IPS-18a (cell line): ENCODE measurements at regions not wholly inside any gene's neighbourhood (a gene's known extent, or its start where the extent isn't known, plus 50 kb on each side); places are given as distances from the start of the nearest gene placed in this dataset.

Source experiments
- H3K27ac ChIP-seq: one replicate; pipeline ENCODE4 v1.5.1; 2013; ENCODE audit warnings: low read length
- H3K27me3 ChIP-seq: one replicate; pipeline ENCODE4 v1.6.1; 2013; ENCODE audit warnings: mild to moderate bottlenecking, low read length; ENCODE audit not compliant: control insufficient read depth, insufficient read depth
- H3K36me3 ChIP-seq: one replicate; pipeline ENCODE4 v1.6.1; 2013; ENCODE audit warnings: low read depth, low read length; ENCODE audit not compliant: control insufficient read depth
- H3K4me1 ChIP-seq: one replicate; pipeline ENCODE4 v1.6.1; 2013; ENCODE audit warnings: low read depth, low read length; ENCODE audit not compliant: control insufficient read depth
- H3K4me3 ChIP-seq: one replicate; pipeline ENCODE4 v1.5.1; 2013; ENCODE audit warnings: low read length
- H3K9ac ChIP-seq: one replicate; pipeline ENCODE4 v1.6.1; 2013; ENCODE audit warnings: mild to moderate bottlenecking, low read length, moderate library complexity
- H3K9me3 ChIP-seq: one replicate; pipeline ENCODE4 v1.6.1; 2013; ENCODE audit warnings: low read depth, low read length; ENCODE audit not compliant: control insufficient read depth

DNA sequence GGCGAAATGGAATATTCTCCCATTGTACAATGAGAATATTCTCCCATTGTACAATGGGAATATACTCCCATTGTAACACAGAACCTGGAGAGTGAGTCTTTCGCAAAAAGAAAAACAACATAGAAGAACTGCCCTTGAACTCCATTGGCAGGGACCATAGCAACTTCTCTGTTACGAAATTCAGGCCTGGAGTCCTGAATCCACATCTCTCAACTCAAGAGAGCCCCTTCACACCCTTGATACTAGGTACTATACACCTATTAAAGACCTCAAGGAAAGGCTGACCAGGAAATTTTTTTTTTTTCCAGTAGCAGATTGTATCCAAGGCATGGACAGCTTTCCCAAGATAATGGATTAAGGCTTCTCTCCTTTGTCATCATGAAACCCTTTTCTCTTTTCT is 1687.0 kb downstream of the GRIK2 start:
- Histone ChIP-seq H3K27ac (no peak overlapping the region), H3K36me3 (no peaks in the 10 kb centered on the region), H3K9me3 (no peaks in the 10 kb centered on the region), H3K4me3 (no peak overlapping the region), H3K4me1 (no peaks in the 10 kb centered on the region), H3K27me3 (no peaks in the 10 kb centered on the region), H3K9ac (no peak overlapping the region)

DNA sequence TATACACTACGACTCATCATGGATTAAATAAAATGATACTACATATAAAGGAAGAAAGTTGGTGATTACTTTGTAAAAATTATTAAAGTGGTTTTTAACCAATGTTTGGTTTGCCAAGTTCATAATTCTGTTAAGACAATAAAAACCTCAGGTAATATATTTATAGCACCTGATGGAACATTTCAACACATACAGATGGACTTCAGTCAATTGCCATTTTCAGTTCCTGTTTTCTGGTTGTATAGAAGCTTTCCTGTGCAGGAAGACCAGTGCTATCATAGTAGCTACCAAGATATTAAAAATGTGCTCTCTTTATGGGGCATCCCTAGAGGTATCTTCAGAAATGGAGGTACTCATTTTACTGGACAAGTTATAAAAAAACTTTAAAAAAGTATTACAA is 1686.4 kb downstream of the GRIK2 start:
- Histone ChIP-seq H3K4me3 (no peak overlapping the region), H3K36me3 (no peaks in the 10 kb centered on the region), H3K4me1 (no peaks in the 10 kb centered on the region), H3K27ac (no peak overlapping the region), H3K27me3 (no peaks in the 10 kb centered on the region), H3K9ac (no peak overlapping the region), H3K9me3 (no peaks in the 10 kb centered on the region)

DNA sequence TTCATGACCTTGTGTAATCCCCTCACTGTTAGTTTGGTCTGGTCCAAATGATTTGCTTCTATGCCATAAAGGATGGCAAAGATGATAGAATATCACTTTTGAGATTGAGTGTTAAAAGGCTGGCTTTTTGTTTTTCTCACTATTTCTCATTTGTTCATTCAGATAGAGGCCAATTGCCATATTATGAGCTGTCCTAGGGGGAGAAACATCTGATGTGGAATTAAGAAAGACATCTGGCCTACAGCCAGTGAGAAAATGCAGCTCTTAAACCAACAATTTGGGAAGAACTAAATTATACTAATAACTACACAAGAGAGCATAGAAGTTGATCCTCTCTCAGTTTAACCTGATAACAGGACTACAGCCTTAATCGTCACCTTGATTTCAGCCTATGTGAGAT is 1668.6 kb downstream of the GRIK2 start:
- H3K27ac ChIP-seq = no peak overlapping the region
- no peak overlapping the region for H3K9ac ChIP-seq
- peaks cover 7% of the 10 kb centered on the region for H3K9me3 ChIP-seq
- H3K4me1 ChIP-seq = no peaks in the 10 kb centered on the region
- no peaks in the 10 kb centered on the region for H3K27me3 ChIP-seq
- H3K36me3 ChIP-seq = no peaks in the 10 kb centered on the region
- no peak overlapping the region for H3K4me3 ChIP-seq

DNA sequence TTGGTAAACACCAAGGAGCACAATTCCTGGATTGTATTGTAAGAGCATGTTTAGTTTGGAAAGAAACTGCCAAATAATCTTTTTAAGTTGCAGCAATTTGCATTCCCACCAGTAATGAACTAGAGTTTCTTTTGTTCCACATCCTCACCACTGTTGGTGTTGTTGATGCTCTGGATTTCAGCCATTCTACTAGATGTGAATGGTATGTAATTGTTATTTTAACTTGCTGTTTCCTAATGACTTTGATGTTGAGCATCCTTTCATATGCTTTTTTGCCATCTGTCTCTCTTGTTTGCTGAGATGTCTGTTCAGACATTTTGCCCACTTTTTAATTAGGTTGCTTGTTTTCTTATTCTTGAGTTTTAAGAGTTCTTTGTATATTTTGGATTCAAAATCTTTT is 1654.1 kb downstream of the GRIK2 start:
- H3K4me3 ChIP-seq = no peak overlapping the region
- H3K27me3 ChIP-seq = no peaks in the 10 kb centered on the region
- H3K9me3 ChIP-seq = no peaks in the 10 kb centered on the region

DNA sequence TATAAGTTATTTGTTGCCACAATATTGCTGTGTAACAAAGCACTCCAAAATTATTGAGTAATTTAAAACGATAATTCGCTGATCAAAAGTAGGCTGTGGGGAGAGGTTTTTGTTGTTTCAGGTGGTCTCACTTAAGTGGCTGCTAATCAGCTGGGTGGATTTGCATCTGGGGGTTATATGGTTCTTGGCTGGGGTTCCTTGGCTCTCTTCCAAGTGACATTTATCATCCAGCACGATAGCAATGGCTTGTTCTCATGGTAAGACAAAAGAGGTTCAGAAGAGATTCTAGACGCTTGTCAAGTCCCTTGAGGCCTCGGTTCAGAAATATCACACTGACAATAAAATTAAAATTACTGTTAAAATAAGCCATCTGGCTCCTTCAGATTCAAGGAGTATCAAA is 1648.8 kb downstream of the GRIK2 start:
- Histone ChIP-seq H3K27me3 (no peaks in the 10 kb centered on the region), H3K4me3 (no peak overlapping the region), H3K27ac (no peak overlapping the region), H3K9me3 (no peaks in the 10 kb centered on the region), H3K36me3 (no peaks in the 10 kb centered on the region), H3K9ac (no peak overlapping the region), H3K4me1 (no peaks in the 10 kb centered on the region)

More for the DNA sequence above, 1654.1 kb downstream of the GRIK2 start:
- Histone ChIP-seq H3K36me3 (no peaks in the 10 kb centered on the region), H3K9ac (no peak overlapping the region), H3K27ac (no peak overlapping the region), H3K4me1 (no peaks in the 10 kb centered on the region)

DNA sequence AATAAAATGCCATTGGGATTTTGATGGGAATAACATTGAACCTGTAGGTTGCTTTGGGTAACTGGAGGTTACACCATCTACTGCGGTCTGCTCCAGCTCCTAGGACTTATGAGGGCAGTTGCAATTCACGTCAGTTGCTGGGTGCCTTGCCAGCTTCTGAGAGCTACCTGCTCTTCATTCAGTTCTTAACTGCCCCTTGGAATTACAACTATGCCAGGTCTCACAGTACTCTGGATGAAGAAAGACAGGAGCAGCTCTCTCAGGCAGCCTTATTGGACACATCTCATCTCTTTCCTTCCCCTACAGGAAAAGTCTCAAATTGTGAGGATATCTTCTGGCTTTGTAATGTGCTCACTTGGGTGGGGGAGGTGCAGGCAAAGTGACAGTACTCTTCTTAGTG is 1643.3 kb downstream of the GRIK2 start:
- no peaks in the 10 kb centered on the region for H3K27me3 ChIP-seq
- H3K4me1 ChIP-seq = no peaks in the 10 kb centered on the region
- H3K4me3 ChIP-seq = no peak overlapping the region
- H3K27ac ChIP-seq = no peak overlapping the region
- H3K9ac ChIP-seq = no peak overlapping the region
- no peaks in the 10 kb centered on the region for H3K36me3 ChIP-seq
- H3K9me3 ChIP-seq = no peaks in the 10 kb centered on the region

DNA sequence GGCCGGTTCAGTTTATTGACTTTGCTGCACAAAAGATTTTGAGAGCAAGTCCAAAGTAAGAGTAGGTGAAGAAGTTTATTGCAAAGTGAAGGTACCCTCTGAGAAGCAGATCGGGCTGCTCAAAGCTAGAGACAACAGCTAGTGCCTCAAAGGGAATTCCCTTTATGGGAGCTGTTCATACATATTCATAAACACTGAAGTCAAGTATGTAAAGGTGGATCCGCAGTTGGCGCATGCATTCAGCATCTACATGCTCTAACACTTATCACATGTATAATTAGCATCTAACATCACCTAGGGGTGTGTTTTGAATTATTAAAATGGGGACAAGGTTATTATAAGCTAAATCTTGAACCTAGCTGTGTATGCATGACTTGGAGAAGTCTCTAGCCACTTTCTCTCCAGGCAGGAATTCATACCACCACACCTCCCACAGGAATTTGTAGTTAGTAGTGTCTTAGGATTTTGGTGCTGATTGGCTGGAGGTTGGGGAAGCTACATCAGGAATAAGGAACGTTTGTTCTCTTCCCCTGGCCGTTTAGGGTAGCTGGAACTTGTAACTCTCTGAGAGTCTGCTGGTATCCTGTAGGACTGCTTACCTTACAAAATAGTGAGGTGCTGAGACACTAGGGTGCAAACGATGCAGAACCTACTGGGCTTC is 1633.9 kb downstream of the GRIK2 start:
- no peak overlapping the region for H3K4me3 ChIP-seq
- H3K9me3 ChIP-seq = no peaks in the 10 kb centered on the region

DNA sequence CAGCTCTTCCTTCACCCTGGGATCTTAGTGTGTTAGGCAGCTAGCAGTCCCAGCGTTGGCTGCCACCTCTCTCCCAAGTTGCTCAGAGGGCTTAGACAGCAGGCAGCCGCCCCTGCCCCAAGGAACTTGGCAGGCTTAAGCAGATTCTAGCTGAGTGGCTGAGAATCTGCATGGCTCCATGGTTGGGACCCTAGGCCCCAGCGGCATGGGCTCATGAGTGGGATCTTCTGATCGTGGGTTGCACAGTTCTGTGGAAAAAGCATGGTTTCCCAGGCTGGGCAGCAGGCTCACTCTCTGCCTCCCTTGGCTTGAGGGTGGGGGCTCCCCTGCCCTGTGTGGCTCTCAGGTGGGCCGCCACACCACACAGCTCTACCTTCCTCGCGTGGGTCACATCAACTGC is 1624.9 kb downstream of the GRIK2 start:
- Histone ChIP-seq H3K27me3 (no peaks in the 10 kb centered on the region), H3K9ac (no peak overlapping the region), H3K9me3 (no peaks in the 10 kb centered on the region), H3K27ac (no peak overlapping the region), H3K4me3 (no peak overlapping the region), H3K36me3 (no peaks in the 10 kb centered on the region), H3K4me1 (no peaks in the 10 kb centered on the region)

More for the DNA sequence above, 1633.9 kb downstream of the GRIK2 start:
- Histone ChIP-seq H3K9ac (no peak overlapping the region), H3K4me1 (no peaks in the 10 kb centered on the region), H3K36me3 (no peaks in the 10 kb centered on the region), H3K27ac (no peak overlapping the region), H3K27me3 (no peaks in the 10 kb centered on the region)

DNA sequence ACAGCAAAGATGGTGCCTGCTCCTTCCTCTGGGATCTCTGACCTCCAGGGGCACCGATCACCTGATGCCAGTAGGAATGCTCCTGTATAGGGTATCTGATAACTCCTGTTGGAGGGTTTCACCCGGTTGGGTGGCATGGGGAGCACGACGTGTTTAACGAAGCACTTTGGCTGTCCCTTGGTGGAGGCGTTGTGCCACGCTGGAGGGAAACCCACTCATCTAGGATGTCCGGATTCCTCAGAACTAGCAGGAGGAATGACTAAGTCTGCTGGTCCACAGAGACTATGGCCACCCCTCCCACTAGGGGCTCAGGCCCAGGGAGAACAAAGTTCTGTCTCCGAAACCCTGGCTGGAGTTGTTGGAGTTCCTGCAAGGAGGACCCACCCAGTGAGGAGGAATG is 1624.4 kb downstream of the GRIK2 start:
- Histone ChIP-seq H3K4me1 (no peaks in the 10 kb centered on the region), H3K4me3 (no peak overlapping the region), H3K9ac (no peak overlapping the region), H3K27ac (no peak overlapping the region), H3K9me3 (no peaks in the 10 kb centered on the region), H3K36me3 (no peaks in the 10 kb centered on the region), H3K27me3 (no peaks in the 10 kb centered on the region)

DNA sequence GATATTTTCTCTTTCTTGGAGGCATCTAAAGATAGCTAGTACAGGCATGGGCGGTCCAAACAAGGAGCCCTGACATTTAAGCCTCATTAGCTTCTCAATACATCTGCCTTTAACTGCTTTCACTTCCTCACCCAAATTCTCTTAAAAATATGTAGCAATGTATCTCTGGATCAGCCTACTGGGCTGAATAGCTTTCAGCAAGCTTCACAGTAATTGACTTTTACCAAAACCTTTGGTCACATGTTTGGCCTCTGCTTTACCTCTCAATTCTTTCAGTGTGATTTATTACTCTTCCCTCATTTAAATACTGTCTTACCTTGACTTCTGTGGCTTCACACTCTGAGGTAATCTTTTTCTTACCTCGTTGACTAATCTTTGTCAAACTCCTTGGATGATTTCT is 1618.1 kb downstream of the GRIK2 start:
- Histone ChIP-seq H3K4me1 (peaks cover 4% of the 10 kb centered on the region), H3K27me3 (no peaks in the 10 kb centered on the region), H3K9me3 (no peaks in the 10 kb centered on the region), H3K36me3 (no peaks in the 10 kb centered on the region), H3K27ac (no peak overlapping the region), H3K4me3 (no peak overlapping the region), H3K9ac (no peak overlapping the region)

DNA sequence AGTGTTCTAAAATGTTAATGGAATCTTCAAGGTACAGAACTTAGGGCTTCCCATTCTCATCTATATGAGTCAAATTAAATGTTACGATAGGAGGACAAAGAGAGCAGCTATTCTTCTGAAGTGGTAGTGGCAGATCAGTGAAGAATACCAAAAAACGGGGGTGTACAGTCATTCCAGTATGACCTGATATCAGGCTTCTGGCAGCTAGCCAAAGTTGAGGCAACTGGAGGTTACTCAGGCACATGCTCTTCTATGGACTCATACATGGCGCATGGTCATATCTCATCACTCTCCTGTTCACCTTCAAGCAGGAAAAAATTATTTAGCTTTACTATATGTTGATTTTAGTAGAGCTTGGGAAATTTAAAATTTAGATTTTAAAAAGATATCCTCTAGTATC is 1608.8 kb downstream of the GRIK2 start:
- no peaks in the 10 kb centered on the region for H3K36me3 ChIP-seq
- peaks cover 5% of the 10 kb centered on the region for H3K4me1 ChIP-seq
- H3K9me3 ChIP-seq = peaks cover 4% of the 10 kb centered on the region
- H3K4me3 ChIP-seq = no peak overlapping the region
- H3K27ac ChIP-seq = no peak overlapping the region
- no peak overlapping the region for H3K9ac ChIP-seq
- no peaks in the 10 kb centered on the region for H3K27me3 ChIP-seq

DNA sequence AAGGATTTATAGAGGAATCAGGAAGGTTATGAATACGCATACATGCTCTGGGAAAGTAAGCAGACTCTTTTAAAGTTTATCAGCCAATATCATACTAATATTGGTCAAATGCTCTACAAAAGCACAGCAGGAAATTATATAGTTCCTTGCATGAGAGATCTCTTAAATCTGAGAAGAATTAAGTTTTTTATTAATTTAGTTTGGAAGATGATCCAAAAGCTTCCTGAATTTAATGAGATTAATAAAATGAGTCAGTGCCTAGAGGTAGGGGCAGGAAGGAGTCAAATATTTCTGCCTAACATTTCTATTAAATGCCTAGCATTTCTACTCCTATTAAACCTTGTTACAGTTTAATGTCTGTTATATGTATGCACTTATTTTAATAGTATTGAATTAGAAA is 1608.2 kb downstream of the GRIK2 start:
- no peak overlapping the region for H3K27ac ChIP-seq
- no peak overlapping the region for H3K4me3 ChIP-seq
- H3K9ac ChIP-seq = no peak overlapping the region

More for the DNA sequence above, 1608.2 kb downstream of the GRIK2 start:
- no peaks in the 10 kb centered on the region for H3K27me3 ChIP-seq
- H3K9me3 ChIP-seq = peaks cover 4% of the 10 kb centered on the region
- H3K36me3 ChIP-seq = no peaks in the 10 kb centered on the region
- peaks cover 5% of the 10 kb centered on the region for H3K4me1 ChIP-seq
